ENCODE measurements at regions not wholly inside any gene's neighbourhood (a gene's known extent, or its start where the extent isn't known, plus 50 kb on each side); places are given as distances from the start of the nearest gene placed in this dataset.

DNA sequence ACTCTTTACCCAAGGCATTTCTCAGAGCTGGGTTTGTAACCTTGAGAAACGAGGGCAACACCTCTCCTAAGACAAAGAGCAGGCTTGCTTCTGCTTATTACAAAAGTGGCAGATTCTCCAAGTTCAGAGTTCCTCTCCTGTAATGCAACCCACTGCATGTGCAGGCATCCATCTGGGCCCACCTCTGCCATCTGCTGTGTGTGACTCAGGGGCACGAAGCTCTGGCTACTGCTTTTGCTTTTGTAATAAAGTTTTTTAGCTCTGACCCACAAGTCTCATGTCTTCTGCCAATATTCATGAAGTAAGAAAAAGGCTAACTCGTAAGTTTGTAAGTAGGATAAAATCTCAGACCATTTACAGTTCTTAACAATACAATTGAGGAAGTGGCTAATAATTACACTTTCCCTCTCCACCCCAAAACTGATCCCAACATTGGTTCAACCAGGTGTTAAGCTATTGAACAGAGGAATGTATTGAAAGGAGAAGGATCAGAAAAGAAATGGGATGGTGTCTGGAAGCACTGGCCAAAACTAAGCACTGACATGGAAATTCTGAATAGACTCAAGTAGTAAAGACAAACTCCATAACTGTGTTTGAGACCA lies 51.7 kb upstream of the SMLR1 start:
- no peak for DNase-seq

DNA sequence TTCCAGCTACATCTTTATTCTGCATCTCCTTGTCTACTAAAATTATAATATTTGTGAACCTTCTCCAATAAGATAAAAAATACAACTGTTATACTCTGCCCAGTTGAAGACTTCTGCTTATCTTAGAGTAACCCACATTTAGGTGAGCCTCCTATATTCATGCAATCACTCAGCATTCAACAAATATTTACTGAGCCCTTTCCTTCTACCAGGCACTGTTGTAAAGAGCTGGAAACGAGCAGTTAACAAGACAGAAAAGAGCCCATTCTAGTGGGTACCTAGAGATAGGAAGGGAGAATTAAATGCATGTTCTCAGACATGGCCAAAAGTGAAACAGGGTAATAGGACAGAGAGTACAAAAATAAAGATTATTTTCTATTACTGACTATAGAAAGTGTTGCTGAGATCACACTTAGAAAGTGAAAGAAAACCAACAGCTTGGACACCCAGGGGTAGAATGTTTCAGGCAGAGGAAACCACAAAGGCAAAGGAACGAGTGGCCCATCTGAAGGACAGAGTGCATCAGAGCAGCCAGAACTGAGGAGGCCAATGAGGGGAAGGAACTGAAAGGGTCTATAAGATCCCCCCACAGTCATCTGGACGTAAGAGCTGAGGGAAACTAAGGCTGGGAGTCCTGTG lies 50.8 kb upstream of the SMLR1 start:
- DNase-seq = no peak

Data from NCI-H748 treated with DMSO at 0.1 percent for 48 hours (cell line).